GM12878 (cell line): ENCODE measurements at regions not wholly inside any gene's neighbourhood (a gene's known extent, or its start where the extent isn't known, plus 50 kb on each side); places are given as distances from the start of the nearest gene placed in this dataset.

Source experiments
- ATAC-seq: fragments of 200-7000 bp; cut with Tn5 transposase; 3 replicates; pipeline ENCODE4 v1.9.1; 2020; ENCODE audit warnings: mild to moderate bottlenecking, moderate library complexity
- BruUV-seq: library from RNA; stranded (reverse); fragments of 400-500 nt; replicated peaks from 2 replicates; lab custom pipeline; 2021; lab: Mats Ljungman, UMichigan
- CTCF ChIA-PET: fragments of 300-600 bp; sonication (Branson Sonifier 250); formaldehyde crosslinking; extraction: SDS; loops from one replicate; lab custom pipeline; 2021; ENCODE audit warnings: inconsistent platforms; lab: Yijun Ruan, JAX
- POLR2A ChIA-PET: fragments of 350-600 bp; formaldehyde crosslinking; extraction: SDS; loops from one replicate; lab custom pipeline; 2021; ENCODE audit warnings: inconsistent platforms; lab: Charles Lee
- RAD21 ChIA-PET: fragments of 300-600 bp; sonication (Branson Sonifier 250); formaldehyde crosslinking; loops from one replicate; lab custom pipeline; 2023; ENCODE audit warnings: antibody characterized with exemption; ENCODE audit not compliant: unreplicated experiment; lab: Charles Lee
- SMC1A ChIA-PET: fragments of 300-600 bp; sonication (Branson Sonifier 250); formaldehyde crosslinking; loops from one replicate; lab custom pipeline; 2023; ENCODE audit not compliant: unreplicated experiment, uncharacterized antibody; lab: Charles Lee
- DNase-seq: peaks from one replicate; pipeline ENCODE4 v3.0.0-alpha.2; 2011; ENCODE audit warnings: low read depth, low spot score
- FAIRE-seq: peaks from 3 replicates; lab custom pipeline; 2011; peaks lifted over from hg19 to GRCh38; lab: Jason Lieb, UNC
- H2AFZ ChIP-seq: 2 replicates; pipeline ENCODE4 v1.6.0; 2011; ENCODE audit warnings: low read depth, low read length, control low read depth; ENCODE audit not compliant: control insufficient read depth
- H3K27ac ChIP-seq: 2 replicates; pipeline ENCODE4 v1.5.1; 2011; ENCODE audit warnings: control low read depth; ENCODE audit not compliant: control insufficient read depth, insufficient read depth
- H3K27me3 ChIP-seq, 2 experiments: replicated peaks in 1 of 2; 2 replicates each; pipeline versions ENCODE4 v1.6.0 to v1.6.1; 2011; ENCODE audit warnings: low read length in 1 of 2; ENCODE audit not compliant: control insufficient read depth in 2 of 2, insufficient read depth in 2 of 2
- H3K36me3 ChIP-seq, 2 experiments: 2 replicates each; pipeline ENCODE4 v1.5.1; 2011; ENCODE audit warnings: low read length in 1 of 2; ENCODE audit not compliant: control insufficient read depth in 2 of 2, insufficient read depth in 2 of 2
- H3K4me1 ChIP-seq: 2 replicates; pipeline ENCODE4 v1.6.1; 2011; ENCODE audit warnings: mild to moderate bottlenecking, low read length, moderate library complexity, mixed read lengths; ENCODE audit not compliant: control insufficient read depth, insufficient read depth
- H3K4me2 ChIP-seq: 2 replicates; pipeline ENCODE4 v1.6.0; 2011; ENCODE audit warnings: control low read depth; ENCODE audit not compliant: control insufficient read depth, insufficient read depth
- H3K4me3 ChIP-seq: fragments of 200-600 bp; sonication (generic); 2 replicates; pipeline ENCODE4 v1.5.1; 2016
- H3K79me2 ChIP-seq: 2 replicates; pipeline ENCODE4 v1.6.0; 2011; ENCODE audit warnings: low read length; ENCODE audit not compliant: control insufficient read depth, insufficient read depth
- H3K9ac ChIP-seq: 2 replicates; pipeline ENCODE4 v1.8.0; 2011; ENCODE audit warnings: low read length, control low read depth, mixed read lengths; ENCODE audit not compliant: control insufficient read depth, insufficient read depth
- H3K9me3 ChIP-seq: replicated peaks from 3 replicates; pipeline ENCODE4 v1.5.1; 2011; ENCODE audit warnings: mild to moderate bottlenecking, low read length; ENCODE audit not compliant: control insufficient read depth, insufficient read depth
- H4K20me1 ChIP-seq: 2 replicates; pipeline ENCODE4 v1.6.0; 2011; ENCODE audit not compliant: control insufficient read depth, insufficient read depth
- CREB1 ChIP-seq: IDR thresholded peaks from 2 replicates; pipeline ENCODE4 v1.6.1; 2012; ENCODE audit warnings: low read depth, mild to moderate bottlenecking, inconsistent platforms
- IKZF1 ChIP-seq: fragments of 450-650 bp; conservative IDR thresholded peaks from 2 replicates; pipeline ENCODE4 v1.6.1; 2017; ENCODE audit warnings: antibody characterized with exemption, mild to moderate bottlenecking
- MEF2A ChIP-seq: IDR thresholded peaks from 2 replicates; pipeline ENCODE4 v1.6.1; 2011; ENCODE audit warnings: low read depth, mild to moderate bottlenecking, low read length, moderate library complexity; ENCODE audit not compliant: insufficient read depth
- MEF2B ChIP-seq: fragments of 450-650 bp; IDR thresholded peaks from 2 replicates; pipeline ENCODE4 v1.6.1; 2018; ENCODE audit warnings: mild to moderate bottlenecking, moderate library complexity; ENCODE audit not compliant: partially characterized antibody, poor library complexity, severe bottlenecking
- NBN ChIP-seq: fragments of 450-650 bp; IDR thresholded peaks from 2 replicates; pipeline ENCODE4 v1.6.1; 2016
- NR2C2 ChIP-seq: IDR thresholded peaks from 2 replicates; pipeline ENCODE4 v1.6.1; 2011; ENCODE audit warnings: borderline replicate concordance, low read depth; ENCODE audit not compliant: control insufficient read depth, insufficient read length
- POLR2A ChIP-seq: IDR thresholded peaks from 2 replicates; pipeline ENCODE4 v1.6.1; 2011; ENCODE audit warnings: low read depth, mild to moderate bottlenecking, low read length
- RB1 ChIP-seq: fragments of 450-650 bp; formaldehyde crosslinking; IDR thresholded peaks from 2 replicates; pipeline ENCODE4 v1.6.1; 2017; ENCODE audit warnings: mild to moderate bottlenecking, borderline replicate concordance
- SUPT20H ChIP-seq: IDR thresholded peaks from 2 replicates; pipeline ENCODE4 v1.6.1; 2011; ENCODE audit warnings: low read depth, mild to moderate bottlenecking, low read length, moderate library complexity, borderline replicate concordance; ENCODE audit not compliant: control insufficient read depth
- SUZ12 ChIP-seq: fragments of 200-600 bp; sonication (generic); IDR thresholded peaks from one replicate; pipeline ENCODE4 v1.6.1; 2018; ENCODE audit warnings: antibody characterized with exemption, mild to moderate bottlenecking; ENCODE audit not compliant: unreplicated experiment
- TCF3 ChIP-seq: IDR thresholded peaks from 2 replicates; pipeline ENCODE4 v1.6.1; 2012; ENCODE audit warnings: low read depth, mild to moderate bottlenecking, low read length, borderline replicate concordance; ENCODE audit not compliant: insufficient read depth
- YBX1 ChIP-seq: fragments of 450-650 bp; IDR thresholded peaks from 2 replicates; pipeline ENCODE4 v1.6.1; 2016; ENCODE audit warnings: antibody characterized with exemption
- ZNF384 ChIP-seq: IDR thresholded peaks from 2 replicates; pipeline ENCODE4 v1.6.1; 2012; ENCODE audit warnings: low read depth, mild to moderate bottlenecking, low read length, improper control_type of control experiment, borderline replicate concordance
- ZSCAN29 ChIP-seq: fragments of 450-650 bp; IDR thresholded peaks from 2 replicates; pipeline ENCODE4 v1.6.1; 2017; ENCODE audit warnings: mild to moderate bottlenecking, moderate library complexity
- WGBS: methylation state at CpG from one replicate; pipeline ENCODE4 v1.1.6; 2016; ENCODE audit warnings: low lambda C conversion rate; ENCODE audit not compliant: insufficient replicate concordance, insufficient coverage; ENCODE audit errors: missing lambda C conversion rate; 5-methylcytosine and 5-hydroxymethylcytosine counted together
- in situ Hi-C: fragments of 300-500 bp; cut with MboI; formaldehyde crosslinking; loops from 9 replicates; pipeline ENCODE4 v1.14.3; 2018; ENCODE audit warnings: mixed read lengths
- intact Hi-C: fragments of 100-400 bp; cut with micrococcal nuclease; formaldehyde crosslinking; loops from one replicate; pipeline ENCODE4 v1.14.2; 2022; ENCODE audit not compliant: unreplicated experiment
- TF ChIP-seq, protein P1 (sequence below): fragments of 450-650 bp; IDR thresholded peaks from 2 replicates; pipeline ENCODE4 v1.6.1; 2016; ENCODE audit warnings: mild to moderate bottlenecking
- TF ChIP-seq, protein P2 (sequence below): fragments of 450-650 bp; IDR thresholded peaks from 2 replicates; pipeline ENCODE4 v1.6.1; 2017; ENCODE audit warnings: borderline replicate concordance
- TF ChIP-seq, protein P3 (sequence below): fragments of 450-650 bp; IDR thresholded peaks from 2 replicates; pipeline ENCODE4 v1.6.1; 2017; ENCODE audit warnings: low read depth, mild to moderate bottlenecking, moderate library complexity

DNA sequence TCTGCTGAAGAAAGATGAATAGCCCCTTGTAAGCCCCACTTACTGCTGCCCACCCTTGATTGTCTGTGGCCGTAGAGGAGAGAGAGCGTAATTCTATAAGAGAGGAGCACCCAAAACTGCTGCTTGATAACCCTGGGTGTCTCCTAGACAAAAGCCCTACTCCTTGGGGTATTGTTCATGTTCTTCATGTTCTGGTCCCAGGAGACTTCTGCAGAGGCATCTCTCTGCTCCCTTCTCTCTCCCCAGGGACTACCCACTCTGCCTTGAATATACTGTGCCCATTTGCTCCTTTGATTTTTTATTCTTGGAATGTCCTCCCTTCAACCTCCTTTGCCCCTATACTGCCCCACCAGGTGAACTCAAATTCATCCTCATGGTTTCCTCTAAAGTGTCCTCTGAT is 417.8 kb upstream of the CADM1 start:
- intact Hi-C loops (loop anchor here (2.0 to 10.0 kb wide), 4 partner anchors 301 to 1893 kb away; partner anchors contain the start of gene CADM1), in situ Hi-C loops (no loop called here)
- DNase-seq (no peak), FAIRE-seq (no peak), ATAC-seq (no peak)
- Histone ChIP-seq H4K20me1 (no peaks in the 10 kb centered on the region), H3K27me3 (no peaks in the 10 kb centered on the region), H3K9ac (peak overlapping the region; percentile 36; the same call in 1 of the 2 replicates), H3K4me3 (no peak overlapping the region), H3K4me1 (peaks cover 91% of the 10 kb centered on the region), H3K9me3 (no peaks in the 10 kb centered on the region), H3K27ac (peak overlapping the region; percentile 94), H3K4me2 (peak overlapping the region; percentile 61), H2AFZ (no peak overlapping the region; the same call in 1 of the 2 replicates), H3K36me3 (no peaks in the 10 kb centered on the region), H3K79me2 (no peaks in the 10 kb centered on the region; the same call in 1 of the 2 replicates)
- TF ChIP-seq IKZF1 (peak; percentile 34; the same call in 1 of the 2 replicates), SUZ12 (no peak), ZNF384 (0 out of 2 replicates have a peak, but pooled peaks have one; percentile 11), ZSCAN29 (no peak), NR2C2 (no peak), CREB1 (no peak), POLR2A (0 out of 2 replicates have a peak, but pooled peaks have one; percentile 5), MEF2B (peak; percentile 97), MEF2A (no peak), TCF3 (no peak), YBX1 (0 out of 2 replicates have a peak, but pooled peaks have one; percentile 79), RB1 (peak; percentile 49; the same call in 1 of the 2 replicates), SUPT20H (no peak), NBN (peak; percentile 74; the same call in 1 of the 2 replicates)
- TF ChIP-seq, protein P1, sequence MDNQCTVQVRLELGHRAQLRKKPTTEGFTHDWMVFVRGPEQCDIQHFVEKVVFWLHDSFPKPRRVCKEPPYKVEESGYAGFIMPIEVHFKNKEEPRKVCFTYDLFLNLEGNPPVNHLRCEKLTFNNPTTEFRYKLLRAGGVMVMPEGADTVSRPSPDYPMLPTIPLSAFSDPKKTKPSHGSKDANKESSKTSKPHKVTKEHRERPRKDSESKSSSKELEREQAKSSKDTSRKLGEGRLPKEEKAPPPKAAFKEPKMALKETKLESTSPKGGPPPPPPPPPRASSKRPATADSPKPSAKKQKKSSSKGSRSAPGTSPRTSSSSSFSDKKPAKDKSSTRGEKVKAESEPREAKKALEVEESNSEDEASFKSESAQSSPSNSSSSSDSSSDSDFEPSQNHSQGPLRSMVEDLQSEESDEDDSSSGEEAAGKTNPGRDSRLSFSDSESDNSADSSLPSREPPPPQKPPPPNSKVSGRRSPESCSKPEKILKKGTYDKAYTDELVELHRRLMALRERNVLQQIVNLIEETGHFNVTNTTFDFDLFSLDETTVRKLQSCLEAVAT, result peak; percentile 30; the same call in 1 of the 2 replicates
- TF ChIP-seq, protein P2, sequence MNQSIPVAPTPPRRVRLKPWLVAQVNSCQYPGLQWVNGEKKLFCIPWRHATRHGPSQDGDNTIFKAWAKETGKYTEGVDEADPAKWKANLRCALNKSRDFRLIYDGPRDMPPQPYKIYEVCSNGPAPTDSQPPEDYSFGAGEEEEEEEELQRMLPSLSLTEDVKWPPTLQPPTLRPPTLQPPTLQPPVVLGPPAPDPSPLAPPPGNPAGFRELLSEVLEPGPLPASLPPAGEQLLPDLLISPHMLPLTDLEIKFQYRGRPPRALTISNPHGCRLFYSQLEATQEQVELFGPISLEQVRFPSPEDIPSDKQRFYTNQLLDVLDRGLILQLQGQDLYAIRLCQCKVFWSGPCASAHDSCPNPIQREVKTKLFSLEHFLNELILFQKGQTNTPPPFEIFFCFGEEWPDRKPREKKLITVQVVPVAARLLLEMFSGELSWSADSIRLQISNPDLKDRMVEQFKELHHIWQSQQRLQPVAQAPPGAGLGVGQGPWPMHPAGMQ, result no peak
- TF ChIP-seq, protein P3, sequence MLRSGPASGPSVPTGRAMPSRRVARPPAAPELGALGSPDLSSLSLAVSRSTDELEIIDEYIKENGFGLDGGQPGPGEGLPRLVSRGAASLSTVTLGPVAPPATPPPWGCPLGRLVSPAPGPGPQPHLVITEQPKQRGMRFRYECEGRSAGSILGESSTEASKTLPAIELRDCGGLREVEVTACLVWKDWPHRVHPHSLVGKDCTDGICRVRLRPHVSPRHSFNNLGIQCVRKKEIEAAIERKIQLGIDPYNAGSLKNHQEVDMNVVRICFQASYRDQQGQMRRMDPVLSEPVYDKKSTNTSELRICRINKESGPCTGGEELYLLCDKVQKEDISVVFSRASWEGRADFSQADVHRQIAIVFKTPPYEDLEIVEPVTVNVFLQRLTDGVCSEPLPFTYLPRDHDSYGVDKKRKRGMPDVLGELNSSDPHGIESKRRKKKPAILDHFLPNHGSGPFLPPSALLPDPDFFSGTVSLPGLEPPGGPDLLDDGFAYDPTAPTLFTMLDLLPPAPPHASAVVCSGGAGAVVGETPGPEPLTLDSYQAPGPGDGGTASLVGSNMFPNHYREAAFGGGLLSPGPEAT, result no peak; the same call in 1 of the 2 replicates
- SMC1A ChIA-PET, result interaction anchor here (0.6 to 17.2 kb wide), 10 partner anchors 7 to 154 kb away, joined by 3 to 325 read pairs (median 21); no protein-coding TSS in a partner anchor
- RAD21 ChIA-PET, result interaction anchor here (0.9 to 7.7 kb wide), 6 partner anchors 8 to 152 kb away, joined by 5 to 140 read pairs (median 24); no protein-coding TSS in a partner anchor
- CTCF ChIA-PET, result interaction anchor here (1.1 to 6.9 kb wide), 5 partner anchors 8 to 152 kb away, joined by 3 to 61 read pairs (median 9); no protein-coding TSS in a partner anchor
- POLR2A ChIA-PET, result interaction anchor here (1.5 to 13.8 kb wide), 4 partner anchors 8 to 152 kb away, joined by 6 to 122 read pairs (median 46); no protein-coding TSS in a partner anchor
- no TSS peak for BruUV-seq
- WGBS, result 0% methylated on average over 2 of the region's 2 CpGs
